Choroid plexus epithelial cell (primary cell): ENCODE measurements at regions not wholly inside any gene's neighbourhood (a gene's known extent, or its start where the extent isn't known, plus 50 kb on each side); places are given as distances from the start of the nearest gene placed in this dataset.
A peak's percentile ranks its signal among the peaks of the same experiment; 100 is the strongest.
"Not testable (repeated sequence)": the region's sequence is repeated elsewhere in the genome, so short reads cannot be mapped to it uniquely, and the experiment has no call there.

ENCODE experiments used
- DNase-seq: peaks from one replicate; pipeline ENCODE4 v3.0.0-alpha.2; 2010; ENCODE audit warnings: low read depth
- H3K4me3 ChIP-seq: 2 replicates; pipeline ENCODE4 v1.5.1; 2011; ENCODE audit warnings: low read depth, mild to moderate bottlenecking, control low read depth, low read length, moderate library complexity
- TF ChIP-seq, protein P1 (sequence below): conservative IDR thresholded peaks from 2 replicates; pipeline ENCODE4 v1.5.1; 2011; ENCODE audit warnings: low read depth, mild to moderate bottlenecking, control low read depth, inconsistent platforms, low read length, moderate library complexity

DNA sequence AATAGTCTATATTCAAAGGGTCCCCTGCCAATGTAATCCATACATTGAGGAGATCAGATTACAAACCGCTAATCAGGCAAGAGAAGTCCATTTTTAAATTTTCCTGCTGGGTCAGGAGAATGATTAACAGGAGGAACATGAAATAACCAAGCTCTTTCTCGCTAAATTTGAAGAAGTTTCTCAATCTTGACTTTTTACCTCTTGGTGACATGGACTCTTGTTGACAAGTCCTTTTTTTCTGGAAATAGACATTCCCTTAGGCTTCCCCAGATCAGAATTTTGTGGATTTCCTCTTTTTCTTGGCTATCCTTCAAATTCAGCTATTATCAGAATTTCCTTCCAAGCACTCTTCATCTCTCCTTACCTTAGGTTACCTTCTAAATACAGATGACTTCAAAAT lies 153.0 kb upstream of the LRATD1 start:
- H3K4me3 ChIP-seq: no peak overlapping the region
- TF ChIP-seq, protein P1, sequence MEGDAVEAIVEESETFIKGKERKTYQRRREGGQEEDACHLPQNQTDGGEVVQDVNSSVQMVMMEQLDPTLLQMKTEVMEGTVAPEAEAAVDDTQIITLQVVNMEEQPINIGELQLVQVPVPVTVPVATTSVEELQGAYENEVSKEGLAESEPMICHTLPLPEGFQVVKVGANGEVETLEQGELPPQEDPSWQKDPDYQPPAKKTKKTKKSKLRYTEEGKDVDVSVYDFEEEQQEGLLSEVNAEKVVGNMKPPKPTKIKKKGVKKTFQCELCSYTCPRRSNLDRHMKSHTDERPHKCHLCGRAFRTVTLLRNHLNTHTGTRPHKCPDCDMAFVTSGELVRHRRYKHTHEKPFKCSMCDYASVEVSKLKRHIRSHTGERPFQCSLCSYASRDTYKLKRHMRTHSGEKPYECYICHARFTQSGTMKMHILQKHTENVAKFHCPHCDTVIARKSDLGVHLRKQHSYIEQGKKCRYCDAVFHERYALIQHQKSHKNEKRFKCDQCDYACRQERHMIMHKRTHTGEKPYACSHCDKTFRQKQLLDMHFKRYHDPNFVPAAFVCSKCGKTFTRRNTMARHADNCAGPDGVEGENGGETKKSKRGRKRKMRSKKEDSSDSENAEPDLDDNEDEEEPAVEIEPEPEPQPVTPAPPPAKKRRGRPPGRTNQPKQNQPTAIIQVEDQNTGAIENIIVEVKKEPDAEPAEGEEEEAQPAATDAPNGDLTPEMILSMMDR: no peak
- DNase-seq: no peak

DNA sequence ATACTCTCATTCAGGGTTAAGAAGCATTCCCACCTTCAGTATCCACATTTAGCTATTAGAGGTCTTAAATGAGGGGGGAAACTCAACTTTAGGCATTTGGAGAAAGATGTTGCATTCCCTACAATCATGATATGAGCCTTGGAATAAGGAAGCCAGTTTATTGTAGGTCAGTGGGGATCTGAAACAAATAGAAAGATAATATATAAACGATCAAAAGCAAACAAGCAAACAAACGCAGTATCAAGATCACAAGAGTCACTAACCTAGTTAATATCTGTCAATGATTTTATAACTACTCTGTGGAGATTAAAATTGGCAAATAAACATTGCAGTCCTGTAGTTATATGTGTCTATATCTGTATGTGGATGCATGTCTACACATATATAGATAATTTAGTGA lies 152.4 kb upstream of the LRATD1 start:
- DNase-seq: no peak
- H3K4me3 ChIP-seq: no peak overlapping the region
- TF ChIP-seq, protein P1: no peak

DNA sequence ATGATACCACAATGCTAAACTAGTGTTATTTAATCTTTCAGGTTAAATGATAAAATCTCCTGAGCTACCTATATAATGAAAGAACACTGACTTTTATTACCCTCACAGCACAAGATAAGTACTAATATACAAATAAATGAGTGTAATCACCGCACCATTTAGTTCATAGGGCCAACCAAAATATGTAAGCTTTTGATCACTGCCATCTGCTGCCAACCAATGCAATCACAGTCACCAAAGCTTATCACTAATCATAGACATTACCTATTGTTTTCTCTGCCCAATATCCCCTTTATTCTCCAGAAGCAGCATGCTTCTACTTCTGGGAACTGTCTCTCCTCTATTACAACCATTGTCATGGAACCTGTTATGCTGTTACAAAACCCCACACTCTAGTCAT lies 151.6 kb upstream of the LRATD1 start:
- TF ChIP-seq, protein P1: no peak
- no peak overlapping the region for H3K4me3 ChIP-seq
- no peak for DNase-seq

DNA sequence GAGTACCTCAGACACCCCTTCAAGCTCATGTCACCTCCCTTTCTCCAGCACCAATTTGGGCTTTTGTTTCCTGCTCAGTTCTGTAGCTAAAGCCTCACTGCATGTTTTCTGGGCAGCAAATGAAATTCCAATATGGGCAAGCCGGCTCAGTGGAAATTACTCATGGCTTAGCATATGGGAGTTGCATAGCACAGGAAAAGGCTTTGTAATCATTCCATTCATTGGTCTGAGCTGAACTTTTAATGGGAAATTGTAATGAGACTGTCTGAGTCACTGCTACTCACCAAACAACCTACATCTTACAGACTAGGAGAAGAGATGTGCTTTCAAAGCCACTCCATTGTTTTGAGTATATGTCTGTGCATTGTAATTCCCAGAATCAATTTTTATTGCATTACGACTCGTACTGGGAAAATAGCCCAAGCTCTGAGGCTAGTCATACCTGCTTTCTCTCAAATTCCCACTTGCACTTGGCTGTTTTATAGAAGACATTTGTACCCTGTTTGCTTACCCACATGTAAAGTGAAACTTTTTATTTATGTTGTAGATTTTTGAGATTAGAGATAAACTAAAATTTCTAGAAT lies 139.5 kb upstream of the LRATD1 start:
- H3K4me3 ChIP-seq: no peak overlapping the region
- DNase-seq: peak; percentile 43
- TF ChIP-seq, protein P1: no peak

DNA sequence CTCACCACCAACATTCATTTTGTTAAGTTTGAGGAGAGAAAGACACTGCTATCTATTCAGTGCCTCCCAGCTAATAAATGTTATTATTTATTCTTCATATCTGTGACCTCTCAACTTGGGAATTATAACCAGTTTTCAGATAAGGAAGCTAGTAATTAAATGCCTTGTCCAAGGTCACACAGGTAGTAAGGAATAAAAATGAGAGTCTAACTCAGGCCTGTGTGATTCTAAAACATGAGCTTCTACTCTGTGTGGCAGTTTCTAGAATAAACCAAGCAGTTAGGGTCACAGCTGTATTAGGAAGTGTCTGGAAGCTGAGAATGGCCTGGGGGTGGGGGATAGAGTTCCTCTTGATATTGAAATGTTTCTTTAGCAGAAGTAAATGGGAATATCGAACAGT lies 137.8 kb upstream of the LRATD1 start:
- DNase-seq: no peak
- no peak overlapping the region for H3K4me3 ChIP-seq
- TF ChIP-seq, protein P1: no peak

DNA sequence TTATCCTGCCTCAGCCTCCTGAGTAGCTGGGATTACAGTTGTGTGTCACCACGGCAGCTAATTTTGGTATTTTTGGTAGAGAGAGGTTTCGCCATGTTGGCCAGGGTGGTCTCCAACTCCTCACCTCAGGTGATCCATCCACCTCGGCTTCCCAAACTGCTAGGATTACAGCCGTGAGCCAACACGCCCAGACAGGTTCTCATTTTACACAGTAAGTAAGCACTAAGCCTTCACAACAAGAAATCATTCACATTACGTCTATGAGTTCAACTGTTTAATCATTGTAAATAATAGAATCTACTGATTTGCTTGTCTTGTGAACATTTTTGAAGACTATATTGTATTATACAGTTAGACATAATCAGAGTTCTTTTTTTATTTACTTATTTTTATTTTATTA lies 131.5 kb upstream of the LRATD1 start:
- no peak overlapping the region for H3K4me3 ChIP-seq
- no peak for DNase-seq
- TF ChIP-seq, protein P1: no peak

DNA sequence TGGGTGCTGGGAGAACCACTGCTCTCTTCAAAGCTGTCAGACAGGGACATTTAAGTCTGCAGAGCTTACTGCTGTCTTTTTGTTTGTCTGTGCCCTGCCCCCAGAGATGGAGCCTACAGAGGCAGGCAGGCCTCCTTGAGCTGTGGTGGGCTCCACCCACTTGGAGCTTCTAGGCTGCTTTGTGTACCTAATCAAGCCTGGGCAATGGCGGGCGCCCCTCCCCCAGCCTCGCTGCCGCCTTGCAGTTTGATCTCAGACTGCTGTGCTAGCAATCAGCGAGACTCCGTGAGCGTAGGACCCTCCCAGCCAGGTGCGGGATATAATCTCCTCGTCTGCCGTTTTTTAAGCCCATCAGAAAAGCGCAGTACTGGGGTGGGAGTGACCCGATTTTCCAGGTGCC lies 125.6 kb upstream of the LRATD1 start:
- H3K4me3 ChIP-seq, DNase-seq: not testable (repeated sequence)
